ENCODE measurements at regions not wholly inside any gene's neighbourhood (a gene's known extent, or its start where the extent isn't known, plus 50 kb on each side); places are given as distances from the start of the nearest gene placed in this dataset.
"Not testable (repeated sequence)": the region's sequence is repeated elsewhere in the genome, so short reads cannot be mapped to it uniquely, and the experiment has no call there.

DNA sequence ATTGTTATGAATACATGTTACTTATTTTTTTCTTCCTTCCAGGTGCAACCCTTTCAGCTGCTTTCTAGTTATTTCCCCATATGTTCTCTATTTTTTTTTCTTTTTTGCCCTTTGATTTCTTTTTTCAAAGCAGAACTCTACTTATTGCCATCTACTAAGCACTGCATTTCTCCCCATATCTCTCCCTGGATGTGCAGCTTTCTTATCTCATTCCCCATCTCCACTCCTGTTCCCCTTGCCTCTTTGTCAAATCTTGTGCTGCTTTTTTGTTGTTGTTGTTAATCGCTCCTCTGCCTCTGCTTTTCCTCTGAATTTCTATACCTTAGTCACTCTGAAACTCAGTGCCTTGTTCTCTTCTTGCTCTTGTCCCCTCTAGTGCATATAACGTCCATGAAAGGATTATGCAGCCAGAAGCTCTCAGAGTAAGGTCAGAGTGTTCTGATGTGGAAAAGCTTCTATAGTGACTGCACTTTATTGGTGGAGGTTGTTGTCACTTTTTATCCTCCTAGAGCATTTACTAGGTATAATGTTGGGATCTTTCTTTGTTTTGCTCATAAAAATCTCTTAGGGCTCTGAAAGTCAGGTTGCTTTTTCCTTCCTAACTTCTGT is 51.1 kb upstream of the JADE1 start:
- no peak for DNase-seq

DNA sequence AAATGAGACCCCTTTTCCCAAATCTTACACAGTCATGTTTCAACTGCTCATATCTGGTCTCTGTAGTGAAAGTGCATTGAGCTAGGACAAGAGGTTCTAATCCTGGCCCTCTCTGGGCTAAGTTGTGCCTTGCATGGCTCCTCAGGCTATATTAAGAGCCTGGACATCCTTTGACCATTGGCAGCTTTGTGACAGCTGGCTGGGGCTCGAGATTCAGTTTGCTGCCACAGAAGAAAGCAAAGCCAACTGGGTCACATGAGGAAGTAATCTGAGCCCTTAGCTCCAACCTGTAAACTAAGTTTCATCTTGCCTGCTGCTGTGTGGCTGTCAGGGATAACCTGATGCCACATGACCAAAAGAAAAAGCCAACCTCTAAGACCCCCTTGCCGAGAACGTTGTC is 51.8 kb upstream of the JADE1 start:
- peak; percentile 58 for DNase-seq

DNA sequence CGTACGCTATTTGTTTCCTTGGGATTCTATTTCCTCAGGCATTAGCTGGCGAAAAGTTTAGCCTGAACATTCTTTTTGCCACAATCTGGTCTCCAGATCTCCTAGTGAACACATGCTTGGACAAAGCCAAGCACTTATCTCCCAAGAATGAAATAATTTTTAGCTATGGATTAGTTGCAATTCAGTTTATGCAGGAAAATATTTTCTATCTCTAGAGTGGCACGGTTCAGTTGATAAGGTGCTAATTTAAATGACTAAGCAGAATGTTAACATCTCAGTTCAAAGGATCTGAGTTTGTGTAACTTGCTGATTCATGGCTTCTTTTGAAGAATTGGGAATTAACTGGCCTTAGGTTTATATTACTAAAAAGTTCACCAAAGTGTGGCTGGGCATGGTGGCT is 58.1 kb upstream of the JADE1 start:
- DNase-seq = no peak

DNA sequence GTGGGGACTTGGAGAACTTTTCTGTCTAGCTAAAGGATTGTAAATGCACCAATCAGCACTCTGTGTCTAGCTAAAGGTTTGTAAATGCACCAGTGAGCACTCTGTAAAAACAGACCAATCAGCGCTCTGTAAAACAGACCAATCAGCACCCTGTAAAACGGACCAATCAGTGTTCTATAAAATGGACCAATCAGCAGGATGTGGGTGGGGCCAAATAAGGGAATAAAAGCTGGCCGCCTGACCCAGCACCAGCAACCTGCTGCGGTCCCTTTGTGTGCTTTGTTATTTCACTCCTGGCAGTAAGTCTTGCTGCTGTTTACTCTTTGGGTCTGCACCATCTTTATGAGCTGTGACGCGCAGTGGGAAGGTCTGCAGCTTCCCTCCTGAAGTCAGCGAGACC is 67.8 kb upstream of the JADE1 start:
- not testable (repeated sequence) for DNase-seq

DNA sequence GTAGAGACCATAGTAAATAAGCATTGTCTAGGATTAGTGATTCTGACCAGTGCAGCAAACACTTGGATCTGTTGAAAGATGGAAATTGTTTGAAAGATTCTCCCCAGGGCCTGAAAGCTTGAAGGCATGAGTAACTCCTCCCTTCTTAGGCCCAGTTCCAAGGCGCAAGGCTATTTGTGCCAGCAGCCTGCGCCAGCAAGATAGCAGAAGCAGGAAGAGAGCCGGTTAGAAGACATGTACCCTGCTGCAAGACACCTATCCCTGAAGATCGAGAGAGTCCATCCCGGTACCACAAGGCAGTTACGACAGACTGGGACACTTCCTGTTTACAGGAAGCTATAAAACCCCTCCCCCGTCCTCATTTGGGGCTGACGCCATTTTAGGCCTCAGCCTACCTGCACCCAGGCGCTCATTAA is 72.4 kb upstream of the JADE1 start:
- no peak for DNase-seq

DNA sequence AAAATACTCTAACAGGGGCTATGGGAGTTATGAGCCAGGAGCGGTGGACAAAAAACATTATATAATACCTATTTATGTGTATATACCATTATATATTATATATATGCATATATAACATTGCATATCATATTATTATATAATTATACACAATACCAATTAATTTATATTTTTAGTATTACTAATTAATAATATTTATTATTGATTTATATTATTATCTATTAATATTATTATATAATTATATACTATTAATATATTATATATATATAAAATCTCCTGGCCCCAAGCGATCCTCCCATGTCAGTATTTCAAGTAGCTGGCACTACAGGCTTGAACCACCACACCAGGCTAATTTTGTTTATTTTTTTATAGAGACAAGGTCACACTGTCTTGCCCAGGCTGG is 73.8 kb upstream of the JADE1 start:
- no peak for DNase-seq

DNA sequence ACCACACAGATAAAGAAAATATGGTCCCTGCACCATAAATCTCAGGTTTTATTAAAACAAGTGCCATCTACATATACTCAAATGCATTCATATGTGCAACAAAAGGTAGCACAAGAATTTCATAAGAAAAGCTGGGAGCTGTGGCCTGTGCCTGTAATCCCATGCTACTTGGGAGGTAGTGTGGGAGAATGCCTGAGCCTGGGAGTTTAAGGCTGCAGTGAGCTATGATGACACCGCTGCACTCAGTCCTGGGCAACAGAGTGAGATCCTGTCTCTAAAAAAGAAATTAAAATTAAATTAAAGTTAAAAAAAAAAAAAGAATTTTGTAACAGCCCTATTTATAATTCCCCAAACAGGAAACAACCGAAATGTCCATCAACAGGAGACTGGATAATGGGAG is 81.3 kb upstream of the JADE1 start:
- no peak for DNase-seq

DNA sequence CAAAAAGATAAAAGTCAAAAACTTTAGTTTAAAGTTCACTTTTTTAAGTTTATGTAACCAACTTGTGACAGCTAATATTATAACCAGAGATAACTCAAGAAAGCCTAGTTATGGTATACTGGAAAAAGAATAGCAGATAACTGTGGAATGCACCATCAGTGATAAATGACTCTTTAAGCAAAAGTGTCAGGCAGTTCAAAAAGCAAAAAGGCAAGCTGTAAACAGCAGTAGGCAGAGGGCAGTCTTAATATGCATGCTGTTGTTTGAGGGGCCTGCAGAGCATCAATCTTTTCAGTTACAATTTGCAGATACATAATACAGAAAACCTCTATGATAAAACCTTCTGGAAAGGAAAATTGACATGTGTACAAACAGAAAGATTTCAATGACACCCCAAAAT is 81.8 kb upstream of the JADE1 start:
- DNase-seq = no peak

DNA sequence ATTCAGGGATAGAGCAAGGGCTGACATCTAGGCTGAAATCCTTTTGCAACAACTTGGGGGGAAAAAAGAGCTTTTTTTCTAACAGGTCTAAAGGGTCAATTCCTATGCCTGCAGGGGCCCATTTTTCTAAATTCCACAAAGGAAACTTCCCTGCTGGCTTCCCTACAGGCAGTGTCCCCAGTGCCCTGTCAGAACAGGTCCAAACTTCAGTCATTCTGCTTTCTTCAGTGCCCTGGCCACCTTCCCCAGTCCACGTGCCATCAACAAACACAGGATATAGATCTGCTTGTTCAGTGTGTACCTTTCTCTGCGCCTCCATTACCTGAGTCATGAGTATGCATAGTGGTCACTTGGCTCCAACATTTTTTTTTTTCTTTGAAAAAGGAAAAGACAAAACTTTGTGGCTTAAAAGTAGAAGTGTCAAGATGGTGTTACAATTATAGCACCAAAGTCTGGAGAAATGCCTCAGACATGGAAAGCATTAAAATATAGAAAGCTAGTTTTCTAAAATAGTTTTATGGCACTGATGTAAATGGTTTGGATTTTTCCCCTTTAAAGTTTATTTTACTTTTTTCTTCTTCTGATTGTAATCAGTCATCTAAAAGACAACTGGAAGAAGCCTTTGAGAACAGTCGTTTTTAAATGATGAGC is 84.0 kb upstream of the JADE1 start:
- no peak for DNase-seq

DNA sequence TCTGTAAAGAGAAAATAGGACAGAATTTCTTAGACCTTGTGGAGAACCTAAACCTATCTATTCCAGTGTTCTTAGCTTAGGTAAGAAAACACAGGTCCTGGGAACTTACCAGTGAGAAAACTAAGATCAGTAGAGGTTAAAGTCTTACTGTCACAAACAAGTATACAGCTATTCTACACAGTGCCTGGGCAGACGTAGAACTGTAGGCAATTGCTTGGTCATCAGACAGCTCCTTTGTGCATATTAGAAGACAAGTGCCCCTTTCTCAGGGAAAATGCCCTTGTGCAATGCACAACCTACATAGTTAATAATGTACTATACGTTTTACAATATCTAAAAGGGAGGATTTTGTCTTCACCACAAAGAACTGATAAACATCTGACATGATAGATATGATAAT is 86.6 kb upstream of the JADE1 start:
- no peak for DNase-seq

DNA sequence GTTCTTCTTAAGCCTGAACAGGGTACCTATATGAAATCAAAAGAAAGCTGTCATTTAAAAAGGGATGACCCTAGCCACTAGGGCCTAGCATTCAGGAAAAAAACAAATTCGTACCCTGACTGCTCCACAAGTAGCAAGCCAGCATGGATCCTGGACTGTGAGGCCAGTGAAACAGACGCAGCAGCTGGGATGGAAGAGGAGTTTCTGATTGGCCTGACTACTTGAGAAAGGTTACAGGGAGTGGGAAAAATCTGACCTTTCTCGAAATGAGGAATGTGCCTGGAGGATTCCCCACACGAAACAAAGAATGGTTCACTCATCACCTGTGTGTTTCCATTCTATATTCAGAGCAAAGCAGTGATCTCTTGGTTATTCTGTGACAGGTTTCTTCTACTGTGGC is 87.6 kb upstream of the JADE1 start:
- DNase-seq = no peak

DNA sequence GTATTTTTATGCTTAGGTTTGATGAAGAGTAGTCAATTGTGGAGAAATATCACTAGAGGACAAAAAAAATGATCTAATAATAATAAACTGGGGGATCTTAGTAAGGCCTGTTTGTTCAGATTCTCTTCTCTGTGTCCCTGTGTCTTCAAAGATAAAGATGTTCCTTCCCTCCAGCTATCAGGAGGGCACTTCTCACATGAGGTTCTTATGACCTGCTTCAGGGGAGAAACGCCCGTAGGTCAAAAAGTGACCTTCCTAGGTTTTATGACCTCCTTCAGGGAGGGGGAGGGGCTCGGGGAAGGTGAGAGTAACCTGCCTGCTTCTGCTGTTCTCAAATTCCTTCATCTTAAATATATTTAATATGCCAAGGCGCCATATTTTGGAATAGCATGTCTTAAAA is 89.2 kb upstream of the JADE1 start:
- DNase-seq = no peak

DNA sequence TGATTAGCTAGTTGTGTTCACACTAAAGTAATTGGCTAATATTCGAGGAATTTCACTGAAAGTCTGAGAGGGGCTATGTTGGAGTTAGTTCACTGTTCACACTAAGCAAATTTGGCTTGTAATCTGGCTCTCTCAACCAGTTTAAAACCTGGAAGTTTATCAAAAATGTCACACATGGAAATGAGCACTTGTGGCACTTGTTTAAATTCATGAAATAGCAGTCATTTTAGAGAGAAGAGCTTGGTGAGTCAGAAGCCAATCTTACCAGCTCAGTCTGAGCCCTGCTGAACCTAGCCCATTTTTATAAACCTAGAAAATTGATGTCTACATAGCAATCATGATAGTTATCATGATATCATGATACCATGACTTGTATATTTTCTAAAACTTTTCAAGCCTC is 90.7 kb upstream of the JADE1 start:
- DNase-seq = no peak

DNA sequence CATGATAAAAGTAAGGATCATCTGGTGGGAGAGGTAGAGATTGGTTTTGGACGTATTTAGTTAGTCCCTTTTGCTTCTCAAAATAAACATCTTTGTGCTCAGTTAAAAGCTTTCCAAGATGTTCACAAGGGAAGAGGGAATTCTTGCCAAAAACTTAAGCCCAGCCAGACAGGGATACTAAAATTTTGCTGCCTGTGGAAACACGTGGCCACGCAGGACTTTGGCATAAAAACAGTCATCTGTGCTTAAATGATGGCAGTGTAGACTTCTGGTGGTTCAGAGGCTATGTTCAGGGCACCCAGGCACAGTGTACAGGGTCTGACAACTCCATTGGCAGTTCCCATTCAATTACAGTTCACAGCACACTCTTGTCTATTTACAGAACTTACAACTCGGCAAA is 93.2 kb upstream of the JADE1 start:
- peak; percentile 58 for DNase-seq

DNA sequence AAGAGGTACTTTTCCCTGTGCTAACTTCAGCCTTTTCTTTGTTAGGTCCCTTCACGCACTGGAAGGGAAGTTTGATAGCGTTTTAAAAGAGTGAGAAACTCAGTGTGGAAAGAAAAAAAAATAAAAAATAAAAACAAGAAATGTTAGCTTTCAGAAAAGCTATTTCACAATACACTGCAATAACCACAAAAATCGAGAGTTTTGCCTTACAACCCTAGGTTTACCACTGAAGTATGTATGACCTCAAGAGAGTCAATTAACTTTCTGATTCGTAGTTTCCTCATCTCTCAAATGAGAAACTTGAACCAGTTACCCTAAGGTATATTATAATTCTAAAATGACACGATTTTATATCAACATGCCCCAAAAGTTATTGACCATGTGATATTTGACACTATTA is 93.9 kb upstream of the JADE1 start:
- no peak for DNase-seq

DNA sequence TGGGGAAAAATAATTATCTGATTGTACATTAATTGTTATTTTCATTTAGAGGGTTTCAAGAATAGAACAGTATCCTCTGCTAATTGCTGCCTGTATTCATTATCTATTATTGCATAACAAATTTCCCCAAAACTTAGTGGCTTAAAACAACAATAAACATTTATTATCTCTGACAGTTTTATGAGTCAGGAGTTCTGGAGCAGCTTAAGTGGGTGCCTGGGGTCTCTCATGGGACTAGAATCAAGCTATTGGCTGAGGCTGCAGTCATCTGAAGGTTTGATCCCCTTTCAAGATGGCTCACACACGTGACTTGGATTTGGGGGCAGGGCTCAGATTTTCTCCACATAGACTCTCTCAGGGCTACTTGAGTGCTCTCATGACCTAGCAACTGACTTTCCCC is 98.1 kb upstream of the JADE1 start:
- DNase-seq = no peak

DNA sequence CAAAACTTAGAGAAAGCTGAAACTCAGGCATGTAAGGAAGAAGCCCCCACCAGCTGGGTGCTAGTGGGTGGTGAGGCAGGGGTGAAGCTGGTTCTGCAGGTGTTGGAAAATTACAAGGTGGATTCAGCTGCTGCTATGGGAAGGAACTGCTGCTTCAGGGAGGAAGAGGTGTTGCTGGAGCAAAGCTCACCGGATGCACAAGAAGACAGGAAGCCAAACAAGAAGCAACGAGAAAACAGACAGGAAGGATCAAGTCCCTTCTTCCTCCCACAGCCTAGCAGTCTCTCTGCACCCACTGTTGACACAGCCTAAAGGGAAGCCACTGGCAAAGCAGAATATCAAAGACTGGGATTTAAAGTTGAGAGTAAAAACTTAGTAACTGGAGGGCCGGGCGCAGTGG is 100.2 kb upstream of the JADE1 start:
- DNase-seq = no peak

DNA sequence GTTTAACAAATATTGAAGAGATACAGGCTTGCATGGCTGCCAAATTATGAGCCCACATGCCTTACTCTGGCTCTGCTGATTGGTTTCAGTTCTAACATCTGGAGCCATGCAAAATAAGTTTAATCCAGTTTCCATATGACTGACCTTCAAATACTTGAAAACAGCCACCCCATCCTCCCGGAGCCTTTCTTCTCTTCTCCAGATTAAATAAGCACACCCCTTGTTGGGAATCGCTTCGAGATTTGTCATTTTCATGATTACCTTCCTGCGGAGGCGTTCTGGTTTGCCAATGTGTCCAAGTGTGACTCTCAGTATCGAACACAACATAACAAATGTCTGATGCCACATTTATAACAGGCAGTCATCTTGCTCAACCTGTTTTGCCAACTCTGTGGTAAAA is 101.6 kb upstream of the JADE1 start:
- peak; percentile 43 for DNase-seq

DNA sequence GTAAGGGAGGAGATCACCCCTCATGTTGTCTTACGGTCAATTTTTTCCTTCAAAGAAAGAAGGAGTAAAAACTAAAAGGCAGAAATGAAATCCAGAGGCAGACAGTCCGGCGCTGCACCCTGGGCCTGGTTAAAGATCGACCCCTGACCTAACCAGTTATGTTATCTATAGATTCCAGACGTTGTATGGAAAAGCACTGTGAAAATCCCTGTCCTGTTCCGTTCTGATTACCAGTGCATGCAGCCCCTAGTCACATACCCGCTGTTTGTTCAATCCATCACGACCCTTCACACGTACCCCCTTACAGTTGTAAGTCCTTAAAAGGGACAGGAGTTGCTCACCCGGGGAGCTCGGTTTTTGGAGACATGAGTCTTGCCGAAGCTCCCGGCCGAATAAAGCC is 105.6 kb upstream of the JADE1 start:
- no peak for DNase-seq

DNA sequence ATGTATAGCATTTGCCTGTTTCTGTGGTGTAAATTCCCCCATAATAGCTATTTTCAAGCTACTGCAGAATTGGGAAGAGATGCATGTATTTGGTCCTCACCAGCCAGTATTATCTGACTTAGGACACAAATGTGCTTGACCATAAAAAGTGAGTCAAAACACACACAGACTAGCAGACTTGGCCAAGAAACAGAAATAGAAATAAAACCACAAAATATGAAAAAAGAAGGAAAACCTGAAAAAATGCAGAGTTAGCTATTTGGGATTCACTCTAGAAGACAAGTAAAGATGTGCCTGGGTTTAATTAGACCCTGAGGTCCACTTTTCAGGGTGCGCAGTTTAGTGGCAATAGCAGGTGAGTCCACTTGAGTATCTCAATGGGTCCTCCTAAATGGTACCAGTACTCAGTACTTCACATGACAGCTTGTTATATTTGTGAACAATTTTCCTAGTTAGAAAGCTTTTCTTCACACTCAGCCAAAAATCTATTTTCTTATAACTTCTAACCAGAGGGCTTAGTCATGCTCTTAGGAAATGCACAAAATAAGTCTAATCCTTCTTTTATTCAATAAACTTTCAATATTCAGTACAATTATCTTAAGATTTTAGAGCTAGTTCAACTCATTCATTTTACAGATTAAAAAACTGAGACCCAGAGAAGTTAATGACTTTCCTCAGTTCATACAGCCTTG is 108.7 kb upstream of the JADE1 start:
- no peak for DNase-seq

DNA sequence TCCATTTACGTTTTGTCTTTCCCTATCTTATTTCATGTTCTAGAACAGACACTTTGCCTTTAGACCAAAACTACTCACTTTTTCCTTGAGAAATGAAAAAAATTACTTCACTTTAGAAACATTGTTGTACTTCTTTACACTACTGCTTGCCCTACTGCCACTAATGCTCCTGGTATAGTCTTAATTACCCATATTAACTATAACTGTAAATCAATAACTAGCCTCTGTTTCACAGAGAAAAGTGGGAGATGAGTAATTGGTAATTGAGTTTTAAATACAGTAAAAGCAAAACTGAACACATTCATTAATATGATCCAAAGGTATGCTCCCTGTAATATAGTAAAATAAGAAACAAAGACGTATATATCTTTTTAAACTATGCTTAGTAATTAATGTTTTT is 111.1 kb upstream of the JADE1 start:
- no peak for DNase-seq

DNA sequence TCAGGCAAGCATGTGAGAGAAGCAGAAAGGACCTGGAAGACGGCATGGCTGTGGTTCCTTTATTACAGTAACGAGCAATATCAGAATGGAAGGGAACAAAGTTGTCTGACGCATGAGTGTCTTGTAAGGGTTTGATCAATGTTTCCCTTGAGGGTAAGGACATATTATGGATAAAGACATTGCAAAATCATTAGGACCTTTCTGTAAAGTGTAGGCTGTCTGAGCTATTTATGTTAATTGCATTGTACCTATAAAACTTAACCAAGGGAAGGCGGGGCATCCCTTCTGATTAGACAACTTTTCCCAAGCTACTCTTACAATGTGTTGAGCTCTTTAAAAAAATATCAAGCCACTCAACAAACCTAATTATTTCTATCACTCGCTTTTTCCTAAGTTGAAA is 112.2 kb upstream of the JADE1 start:
- no peak for DNase-seq

DNA sequence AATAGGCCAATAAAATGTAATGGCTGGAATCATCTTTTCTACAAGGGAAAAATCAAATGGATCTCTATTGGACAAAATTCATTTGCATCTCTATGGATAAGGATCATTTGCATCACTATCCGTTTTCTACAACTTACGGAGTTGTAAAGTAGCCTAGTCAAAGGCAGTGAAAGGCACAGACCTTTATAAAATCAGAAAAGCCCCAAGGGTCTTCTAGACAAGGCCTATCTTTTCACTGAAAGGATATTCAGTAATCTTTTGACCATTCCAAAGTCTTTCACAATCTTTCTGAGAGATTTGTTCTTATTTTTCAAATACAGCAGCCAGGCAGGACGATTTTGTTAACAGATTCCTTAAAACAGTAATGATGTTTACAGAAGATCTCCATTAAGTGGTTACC is 119.5 kb upstream of the JADE1 start:
- no peak for DNase-seq

DNA sequence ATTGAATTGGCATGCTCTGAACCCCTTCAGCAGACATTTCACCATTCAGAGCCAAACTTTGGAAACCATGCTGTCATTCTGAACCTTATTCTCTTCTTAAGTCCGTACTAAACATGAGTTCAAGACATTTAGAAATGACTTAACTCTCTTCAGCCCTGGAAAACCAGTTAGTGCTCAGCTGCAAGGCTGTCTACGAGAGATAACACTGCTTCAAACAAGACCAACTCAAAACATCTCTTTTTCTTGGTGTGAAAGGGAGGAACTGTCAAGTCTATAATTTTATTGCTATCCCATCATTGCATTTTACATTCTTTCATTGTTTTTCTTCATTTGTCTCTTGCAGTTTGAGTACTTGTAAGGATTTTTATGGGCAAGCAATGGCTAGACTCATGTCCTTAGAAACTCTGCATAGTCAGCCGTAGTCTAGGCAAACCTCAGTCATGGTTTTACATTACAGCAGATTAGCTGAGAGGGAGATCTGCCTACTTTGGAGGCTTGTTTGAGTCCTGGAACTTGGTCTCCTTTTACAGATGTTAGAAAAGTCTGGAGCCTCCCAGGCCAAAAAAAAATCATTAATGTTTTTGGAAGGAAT is 120.6 kb upstream of the JADE1 start:
- no peak for DNase-seq
